AG08396 (cell line): ENCODE measurements at regions not wholly inside any gene's neighbourhood (a gene's known extent, or its start where the extent isn't known, plus 50 kb on each side); places are given as distances from the start of the nearest gene placed in this dataset.

Experiments used
- DNase-seq: peaks from one replicate; pipeline ENCODE4 v3.0.0; 2012; ENCODE audit warnings: low spot score, mixed read lengths

DNA sequence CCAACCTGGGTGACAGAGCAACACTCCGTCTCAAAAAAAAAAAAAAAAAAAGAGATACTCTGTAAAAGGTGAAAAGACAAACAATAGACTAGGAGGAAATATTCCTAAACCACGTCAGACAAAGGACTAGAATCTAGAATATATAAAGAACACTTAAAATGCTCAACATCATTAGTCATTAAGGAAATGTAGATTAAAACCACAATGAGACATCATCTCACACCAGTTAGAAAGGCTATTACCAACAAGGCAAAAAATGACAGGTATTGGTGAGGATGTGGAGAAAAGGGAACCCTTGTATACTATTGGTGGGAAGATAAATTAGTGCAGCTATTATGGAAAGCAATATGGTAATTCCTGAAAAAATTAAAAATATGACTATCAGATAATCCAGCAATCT, 903.1 kb upstream of the SOX9 start:
- no peak for DNase-seq

DNA sequence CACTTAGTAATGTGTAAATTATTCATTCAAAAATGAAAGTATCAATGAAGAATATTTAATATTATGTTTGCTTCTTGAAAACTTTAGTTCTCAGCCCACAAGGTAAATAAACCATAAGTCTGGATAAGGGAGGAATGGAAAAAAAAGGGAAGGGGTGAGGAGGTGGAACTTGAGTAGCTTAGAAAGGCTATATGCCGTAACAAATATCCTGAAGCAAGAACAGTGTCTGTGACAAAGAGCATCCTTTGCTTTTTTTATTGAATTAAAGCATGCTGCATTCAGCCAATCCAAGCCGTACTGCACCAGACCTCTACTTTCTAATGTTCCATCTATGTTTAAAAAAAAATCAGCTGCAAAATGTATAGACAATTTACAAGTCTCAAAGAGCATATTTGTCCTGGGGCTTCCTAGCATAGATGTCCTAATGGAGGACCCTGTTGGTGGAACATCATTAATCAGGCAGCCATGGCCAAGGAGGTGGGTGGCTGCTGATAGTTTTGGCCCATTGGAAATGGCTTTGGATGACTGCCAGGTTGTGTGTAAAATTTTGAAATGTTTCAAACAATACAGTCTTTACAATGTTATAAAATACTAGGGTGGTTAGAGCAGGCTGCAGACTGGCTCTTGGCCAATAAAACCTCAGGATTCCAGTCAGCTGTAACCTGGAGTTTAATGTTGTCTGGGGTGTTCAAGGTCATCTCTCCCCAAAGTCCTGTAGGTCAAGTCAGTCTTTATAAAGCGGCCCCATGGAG, 895.8 kb upstream of the SOX9 start:
- no peak for DNase-seq

DNA sequence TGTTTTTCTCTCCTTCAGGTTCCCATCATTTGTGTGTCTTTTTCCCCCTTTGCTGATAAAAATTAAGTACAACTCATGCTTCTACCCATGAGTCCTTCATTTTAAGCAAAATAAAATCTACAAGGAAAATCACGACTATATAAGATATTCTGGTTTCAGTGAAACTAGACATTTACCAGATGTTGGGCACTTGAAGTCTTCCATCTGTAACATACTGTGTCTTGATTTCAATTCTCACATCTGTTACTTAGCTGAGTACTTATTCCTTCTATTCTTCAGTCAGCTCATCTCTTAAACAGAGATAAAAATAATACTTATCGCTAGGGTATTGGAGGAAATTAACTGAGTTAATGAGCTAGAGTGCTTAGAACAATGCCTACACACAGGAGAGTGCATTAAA, 893.0 kb upstream of the SOX9 start:
- no peak for DNase-seq

DNA sequence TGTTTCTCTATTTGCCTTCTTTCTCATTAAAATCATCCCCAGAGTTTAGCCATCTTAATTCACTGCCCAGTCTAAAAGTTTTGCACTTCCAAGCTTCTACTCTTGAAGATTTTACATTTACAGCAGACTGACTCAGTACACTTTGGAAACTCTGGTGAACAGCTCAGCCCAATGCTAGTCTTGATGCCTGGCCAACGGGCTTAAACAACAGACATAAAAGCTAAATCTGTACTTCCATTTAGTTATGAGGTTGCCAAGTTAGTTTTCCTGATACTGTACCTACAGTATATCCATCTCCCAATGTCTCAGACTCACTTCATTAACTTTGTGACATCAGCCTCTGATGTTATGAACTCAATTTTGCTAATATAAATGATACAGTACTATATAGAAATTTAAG, 891.8 kb upstream of the SOX9 start:
- DNase-seq, result peak; percentile 8

DNA sequence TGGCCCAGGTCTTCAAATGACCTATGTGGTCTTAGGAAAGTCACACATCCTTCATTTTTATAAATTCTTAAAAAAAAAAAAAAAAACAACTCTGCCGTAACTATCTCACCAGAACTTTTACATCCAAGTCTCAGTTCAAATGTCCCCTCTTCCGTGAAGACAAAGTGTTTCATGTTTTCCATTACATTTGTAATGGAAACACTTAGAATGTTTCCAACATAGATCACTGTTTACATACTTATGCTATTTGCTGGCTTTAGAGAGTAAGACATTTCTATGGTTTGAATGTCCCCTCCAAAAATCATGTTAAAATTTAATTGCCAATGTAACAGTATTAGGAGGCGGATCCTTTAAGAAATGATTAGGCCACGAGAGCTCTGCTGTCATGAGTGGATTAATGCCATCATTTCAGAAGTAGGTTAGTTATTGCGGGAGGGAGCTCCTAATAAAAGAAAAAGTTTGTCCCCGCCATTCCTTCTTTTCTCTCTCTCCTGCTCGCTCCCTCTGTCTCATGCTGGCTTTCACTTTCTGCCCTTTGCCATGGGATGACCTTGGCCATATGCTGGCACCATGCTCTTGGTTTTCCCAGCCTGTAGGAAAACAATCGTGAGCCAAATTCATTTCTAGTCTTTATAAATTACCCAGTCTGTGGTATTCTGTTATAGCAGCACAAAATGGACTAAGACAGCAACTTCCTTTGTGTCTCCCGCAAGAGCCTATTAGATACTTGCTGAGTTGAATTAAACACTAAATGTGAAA, 887.8 kb upstream of the SOX9 start:
- no peak for DNase-seq

DNA sequence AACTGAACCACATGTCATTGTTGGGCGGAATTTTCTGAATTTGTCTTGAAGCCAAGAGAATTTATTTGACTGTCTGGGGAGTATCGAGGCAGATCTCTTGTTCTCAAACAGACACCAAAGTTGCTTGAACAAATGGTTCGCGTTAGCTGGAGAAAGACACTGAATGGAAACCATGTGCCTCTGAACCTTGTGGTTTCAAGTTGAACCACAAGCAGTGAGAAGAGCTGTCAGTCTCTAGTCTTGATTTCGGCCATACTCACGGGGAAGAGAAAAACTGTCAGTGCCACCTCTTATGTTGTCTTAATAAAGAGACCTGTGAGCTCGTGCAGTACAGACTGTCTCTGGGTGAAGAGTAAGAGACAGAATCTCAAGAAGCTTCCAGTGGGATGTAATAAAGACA, 886.5 kb upstream of the SOX9 start:
- DNase-seq, result no peak

DNA sequence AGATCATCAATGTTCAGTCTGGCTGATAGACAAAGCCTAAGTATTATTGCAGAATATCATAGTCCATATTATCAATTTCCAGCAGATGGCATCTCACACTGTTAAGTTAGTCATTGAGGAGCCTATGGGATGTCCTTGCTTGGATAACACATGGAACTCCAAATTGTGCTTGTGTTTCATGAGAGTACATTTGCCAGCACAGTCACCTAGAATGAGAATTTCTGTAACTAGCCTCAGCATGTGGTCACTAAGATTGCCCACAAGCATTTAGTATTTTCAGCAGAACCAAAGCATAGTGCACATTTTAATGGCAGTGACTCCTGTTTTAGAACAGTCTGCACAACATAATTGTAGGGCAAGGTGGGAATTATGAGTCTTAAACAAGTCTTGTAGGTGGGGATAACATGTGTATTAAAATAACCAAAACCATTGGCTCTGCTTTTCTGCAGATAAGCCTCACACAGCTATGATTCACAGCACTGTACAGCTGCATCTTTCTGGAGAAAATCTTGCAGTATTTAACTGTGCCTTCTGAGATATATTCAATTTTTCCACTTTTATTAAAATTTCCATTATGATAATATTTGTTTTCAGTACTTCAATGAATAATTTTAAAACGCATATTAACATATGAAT, 882.8 kb upstream of the SOX9 start:
- DNase-seq, result peak; percentile 28

DNA sequence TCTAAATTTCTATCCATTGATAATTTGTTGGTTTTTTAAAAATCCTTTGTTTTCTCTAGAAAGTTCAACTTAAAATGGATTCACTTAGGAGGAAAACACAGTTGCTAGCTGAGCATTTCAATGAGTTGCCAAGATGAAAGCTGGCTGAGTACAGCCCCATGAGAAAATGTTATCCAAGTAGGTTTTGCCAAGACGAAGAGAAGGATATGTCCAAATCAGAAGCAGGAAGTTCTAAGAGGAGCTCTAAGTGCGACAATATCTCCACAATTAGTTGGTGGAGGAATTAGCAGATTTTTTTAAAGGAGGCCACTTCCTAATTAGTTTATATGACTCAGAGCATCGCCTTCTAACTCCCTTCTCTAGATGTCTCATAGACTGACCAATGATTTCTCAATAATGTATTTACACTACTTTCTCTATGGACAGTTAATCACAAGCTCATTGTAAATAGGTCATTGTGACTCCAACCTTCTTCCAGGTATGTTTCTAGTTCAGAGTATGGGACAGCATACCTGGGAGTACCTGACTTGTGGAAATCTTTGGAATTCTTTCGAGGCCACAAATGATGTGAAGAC, 873.3 kb upstream of the SOX9 start:
- no peak for DNase-seq

DNA sequence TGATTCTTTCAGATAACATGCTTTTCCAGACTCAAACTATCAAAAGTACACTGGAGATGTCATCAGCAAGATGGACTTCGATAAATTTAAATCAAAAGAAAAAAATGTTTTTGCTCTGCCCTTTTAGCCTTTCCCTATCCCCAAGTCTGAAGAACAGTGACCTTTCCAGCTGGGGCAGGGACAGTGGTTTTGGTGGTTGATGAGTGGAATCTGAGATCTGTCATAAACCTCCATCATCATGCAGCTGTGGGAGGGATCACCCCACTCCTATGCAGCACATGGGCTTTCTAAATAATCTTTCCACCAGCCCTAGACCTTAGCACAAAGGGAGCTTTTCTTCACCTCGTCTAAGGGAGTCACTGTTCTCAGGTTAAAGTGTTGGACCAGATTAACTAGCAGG, 869.5 kb upstream of the SOX9 start:
- DNase-seq, result peak; percentile 14

DNA sequence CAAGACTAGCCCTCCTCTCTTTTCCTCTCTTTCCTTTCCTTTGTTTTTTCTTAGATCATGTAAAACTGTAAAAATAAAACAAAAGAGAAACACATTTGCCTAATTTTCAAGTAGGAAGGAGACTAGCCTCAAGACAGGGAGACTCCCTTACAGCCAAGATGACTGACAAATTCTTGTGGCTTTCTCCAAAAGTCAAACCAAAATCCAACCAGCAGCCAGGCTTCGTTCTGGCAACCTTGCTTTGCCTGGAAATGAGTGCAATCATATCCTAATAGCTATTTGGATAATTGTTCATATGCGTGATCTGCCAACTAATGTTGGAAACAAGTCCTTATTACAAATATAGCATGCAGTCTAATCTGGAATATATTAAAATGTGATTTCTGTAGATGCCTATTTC, 868.9 kb upstream of the SOX9 start:
- peak; percentile 26 for DNase-seq

DNA sequence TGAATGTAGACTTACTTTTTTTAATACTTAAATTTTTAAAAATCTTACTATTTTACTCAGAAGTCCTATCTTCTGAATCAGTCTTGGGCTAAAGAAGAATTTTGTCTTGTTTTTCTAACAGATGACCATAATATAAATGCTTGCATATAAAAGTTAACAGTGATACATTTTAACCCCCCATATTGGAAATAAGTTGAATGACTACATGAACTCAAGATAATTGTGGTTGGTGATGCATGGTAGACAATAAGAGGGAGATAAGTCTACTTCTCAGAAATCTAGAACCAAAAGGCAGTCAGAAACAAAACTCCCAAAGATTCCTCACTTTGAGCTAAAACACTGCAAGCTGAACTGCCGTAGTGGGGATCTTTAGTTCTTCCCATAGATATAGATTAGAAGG, 868.4 kb upstream of the SOX9 start:
- DNase-seq, result no peak

DNA sequence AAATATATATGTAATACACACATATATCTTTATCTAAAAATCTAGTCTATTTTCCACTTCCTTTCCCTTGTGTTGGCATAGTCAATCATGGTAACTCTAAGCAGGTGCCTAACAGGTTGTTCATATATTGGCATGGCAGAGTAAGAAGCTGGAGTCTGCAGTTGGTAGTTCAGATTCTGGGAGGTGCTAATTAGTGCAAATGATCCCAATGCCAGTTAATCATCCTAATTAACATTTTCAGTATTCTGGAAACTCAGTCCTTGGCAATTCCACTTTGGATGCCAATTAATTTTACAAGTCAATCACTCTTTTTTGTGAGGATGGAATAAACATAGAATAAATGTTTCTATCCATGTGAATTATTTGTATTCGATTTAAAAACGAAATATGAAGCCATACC, 863.7 kb upstream of the SOX9 start:
- DNase-seq, result no peak

DNA sequence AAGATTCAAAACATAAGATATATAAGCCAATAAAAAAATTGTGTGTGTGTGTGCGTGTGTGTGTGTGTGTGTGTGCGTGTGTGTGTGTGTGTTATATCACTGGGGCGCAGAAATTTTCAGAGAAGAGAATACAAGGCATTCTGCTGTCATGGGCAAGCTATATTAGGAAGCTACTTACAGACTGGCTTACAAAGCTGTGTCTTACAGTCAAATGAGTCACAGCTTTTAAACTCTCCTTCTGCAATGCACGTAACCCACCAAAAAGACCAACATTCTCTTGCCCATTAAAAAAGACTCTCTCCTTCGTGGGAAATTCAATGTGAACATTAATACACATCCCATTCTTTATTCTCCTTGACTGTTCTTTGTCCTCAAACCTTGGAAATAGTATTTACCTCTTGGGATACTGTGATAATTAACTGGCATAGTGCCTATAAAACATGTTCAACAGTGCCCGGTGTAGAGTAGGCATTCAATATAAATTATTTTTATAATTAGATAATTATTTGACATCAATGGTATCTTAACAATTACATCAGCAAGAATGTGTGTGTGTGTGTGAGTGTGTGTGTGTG, 860.4 kb upstream of the SOX9 start:
- DNase-seq, result no peak

DNA sequence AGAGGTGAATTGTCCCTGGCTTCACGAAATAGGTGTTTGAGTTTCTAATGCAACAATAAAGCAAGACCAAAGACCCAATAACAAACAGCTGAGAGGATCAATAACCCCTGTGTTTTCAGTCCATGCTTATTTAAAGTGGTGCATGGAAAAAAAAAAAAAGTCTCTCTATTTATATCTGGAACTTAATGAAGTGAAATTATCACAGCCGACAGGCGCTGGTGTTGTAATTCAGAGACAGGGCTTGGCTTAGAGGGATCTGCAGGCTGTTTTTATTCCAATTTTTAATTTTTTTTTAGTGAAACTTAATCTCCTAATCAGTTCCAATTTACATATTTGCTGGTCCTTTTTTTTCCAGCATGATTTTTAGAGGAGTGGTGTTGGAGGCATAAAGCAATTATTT, 858.2 kb upstream of the SOX9 start:
- no peak for DNase-seq

DNA sequence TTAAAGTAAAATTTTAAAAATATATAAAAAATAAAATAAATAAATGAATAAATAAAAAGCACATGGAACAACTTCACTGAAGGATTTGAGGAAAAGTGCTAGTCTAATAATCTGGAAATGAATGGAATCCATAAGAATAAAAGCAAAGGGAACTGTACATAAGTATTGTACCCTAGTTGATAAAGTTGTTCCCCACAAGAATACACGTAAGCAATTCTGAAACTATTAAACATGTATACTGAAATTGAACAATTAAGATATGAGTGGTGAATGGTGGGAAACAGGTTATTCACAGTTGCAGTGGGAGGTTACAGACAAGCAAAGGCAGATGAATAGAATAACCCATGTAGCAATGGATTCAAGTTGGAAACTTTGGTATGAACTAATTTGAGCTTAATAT, 853.2 kb upstream of the SOX9 start:
- DNase-seq, result no peak

DNA sequence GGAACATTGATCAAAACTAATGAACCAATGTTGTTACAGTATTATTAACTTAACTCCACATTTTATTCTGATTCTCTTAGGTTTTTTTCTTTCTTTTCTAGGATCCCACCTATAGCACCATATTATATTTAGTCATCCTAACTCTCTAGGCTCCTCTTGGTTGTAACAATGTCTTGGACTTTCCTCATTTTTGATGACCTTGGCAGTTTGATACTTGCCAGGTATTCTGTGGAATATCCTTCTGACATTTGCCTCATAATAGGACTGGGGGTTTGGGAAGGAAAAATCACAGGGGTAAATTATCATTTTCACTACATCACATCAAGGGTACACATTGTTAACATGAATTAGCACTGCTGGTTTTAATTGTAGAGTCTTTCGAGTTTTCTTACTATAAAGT, 851.6 kb upstream of the SOX9 start:
- DNase-seq, result no peak

DNA sequence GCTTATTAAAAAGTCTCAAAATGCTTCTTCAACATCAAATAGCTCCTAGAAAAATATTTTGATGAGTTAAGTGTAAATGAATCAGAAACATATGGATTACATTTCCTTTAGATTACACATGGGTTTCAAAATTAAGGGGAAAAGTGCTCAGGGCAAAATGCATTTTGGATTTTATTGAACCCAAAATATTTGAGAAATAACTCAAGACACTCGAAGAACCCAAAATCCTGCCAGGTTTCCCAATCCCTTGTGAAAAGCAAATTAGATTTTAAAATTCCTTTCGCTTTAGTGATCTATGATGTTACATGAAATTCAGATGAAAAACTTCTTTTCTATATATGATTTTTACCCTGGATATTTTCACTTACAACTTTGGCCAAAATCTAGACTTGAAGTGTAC, 847.4 kb upstream of the SOX9 start:
- DNase-seq, result no peak

DNA sequence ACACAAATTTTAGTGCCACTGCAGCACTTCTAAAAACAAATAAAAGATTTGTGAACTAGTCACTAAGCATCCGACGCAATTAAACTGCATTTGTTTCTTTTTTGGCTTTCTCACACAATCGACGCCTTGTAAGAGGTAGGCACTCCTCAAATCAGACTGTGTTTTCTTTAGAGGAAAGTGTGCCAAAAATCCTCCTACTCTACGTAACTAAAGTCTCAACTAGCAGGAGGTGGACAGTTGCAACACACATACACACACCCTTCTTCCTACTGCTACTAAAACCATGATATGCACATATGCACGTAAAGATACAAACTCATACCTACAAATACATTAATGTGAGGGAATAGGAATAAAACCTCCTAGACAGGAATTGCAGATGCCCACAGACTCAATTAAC, 844.7 kb upstream of the SOX9 start:
- DNase-seq, result no peak

DNA sequence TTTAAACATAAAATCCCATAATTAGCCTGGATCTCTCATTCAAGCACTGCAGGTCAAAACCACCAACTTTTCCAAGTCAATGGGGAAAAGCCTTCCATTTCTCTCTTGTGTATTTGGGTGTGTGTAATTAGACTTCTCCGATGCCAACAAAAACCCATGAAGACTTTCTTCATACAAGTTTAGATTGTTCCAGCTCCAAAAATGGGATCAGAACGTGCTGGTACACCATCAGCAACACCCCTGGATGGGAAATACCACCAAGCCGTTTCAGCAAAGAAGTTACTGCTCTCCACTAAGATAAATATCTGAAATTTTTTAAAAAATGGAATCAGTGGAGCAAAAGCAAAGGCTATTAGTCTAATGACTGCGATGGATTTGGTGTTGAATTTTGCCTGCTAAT, 837.3 kb upstream of the SOX9 start:
- no peak for DNase-seq

DNA sequence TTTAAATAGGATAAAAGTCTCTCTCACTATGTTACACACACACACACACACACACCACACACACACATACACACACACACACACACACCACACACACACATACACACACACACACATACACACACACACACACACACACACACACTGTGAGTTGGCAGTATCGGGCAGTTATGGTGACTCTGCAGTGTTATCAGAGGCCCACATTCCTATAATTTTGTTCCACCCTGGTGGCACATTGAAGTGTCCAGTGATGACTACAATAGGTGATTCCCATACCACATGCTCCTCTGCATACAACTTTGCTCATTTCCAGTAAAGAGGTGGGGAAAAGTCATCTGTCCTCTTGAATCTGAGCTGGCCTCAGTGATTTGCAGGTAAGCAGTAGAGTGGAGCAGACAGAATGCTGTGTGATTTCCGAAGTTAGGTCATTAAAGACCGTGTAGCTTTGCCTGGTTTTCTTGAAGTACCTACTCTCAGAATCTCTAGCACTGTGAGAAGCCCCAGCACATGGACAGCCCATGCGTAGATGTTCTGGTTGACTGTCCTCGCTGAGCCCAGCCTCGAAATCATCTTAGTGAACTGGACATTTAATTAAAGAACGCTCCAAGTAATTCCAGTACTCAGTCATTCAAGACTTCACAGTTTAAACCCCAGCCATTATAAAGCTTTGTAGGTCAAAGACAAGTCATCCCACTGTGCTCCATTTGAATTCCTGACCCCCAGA, 836.6 kb upstream of the SOX9 start:
- DNase-seq, result no peak

DNA sequence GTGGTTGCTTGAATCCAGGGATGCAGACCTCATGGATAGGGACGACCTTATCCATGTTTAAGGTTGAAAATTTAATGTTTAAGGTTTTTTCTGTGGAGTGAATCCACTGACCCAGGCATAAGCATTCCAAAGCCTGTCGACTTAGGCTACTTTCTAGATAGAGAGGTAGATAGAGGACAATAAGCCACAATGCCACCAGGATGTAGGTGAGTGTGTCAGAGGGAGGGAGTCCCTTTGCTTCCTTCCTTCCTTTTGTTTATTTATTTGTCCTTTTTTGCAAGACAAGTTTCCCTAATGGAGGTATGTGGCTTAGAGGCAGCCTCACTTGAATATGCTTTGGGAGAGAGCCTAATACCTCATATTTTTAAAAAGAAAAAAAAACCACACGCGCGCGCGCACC, 834.2 kb upstream of the SOX9 start:
- DNase-seq, result no peak
